ENCODE measurements at regions not wholly inside any gene's neighbourhood (a gene's known extent, or its start where the extent isn't known, plus 50 kb on each side); places are given as distances from the start of the nearest gene placed in this dataset.

- TF ChIP-seq CTCF (tag by site-specific recombination; IDR thresholded peaks at IDR 0.05) (no peak), ZNF221 (tag by site-specific recombination; IDR thresholded peaks at IDR 0.05; ENCODE audit: borderline replicate concordance) (no peak), MEIS1 (CRISPR knock-in tag; IDR thresholded peaks at IDR 0.05; ENCODE audit: borderline replicate concordance) (no peak), PRDM2 (tag by site-specific recombination; IDR thresholded peaks at IDR 0.05; ENCODE audit: borderline replicate concordance) (no peak), ZNF707 (tag by site-specific recombination; IDR thresholded peaks at IDR 0.05) (no peak), YY1 (tag by site-specific recombination; IDR thresholded peaks at IDR 0.05) (no peak)
Measured at GRCh38 chr6:101013612-101014195, 132.6 kb upstream of the ASCC3 start.
